Natural killer cell treated with Interleukin-12 subunit alpha and Interleukin-12 subunit beta and Interleukin-15 and Interleukin-18, amount 100 ng/mL, for 72 hours (primary cell): ENCODE measurements at regions not wholly inside any gene's neighbourhood (a gene's known extent, or its start where the extent isn't known, plus 50 kb on each side); places are given as distances from the start of the nearest gene placed in this dataset.

Experiments
- ATAC-seq, 2 donors: fragments of 150-1000 bp; cut with Tn5 transposase in 1 of 2; sonication (Bioruptor Pico), chemical (Tn5 transposase) in 1 of 2; 2 replicates each; pipeline ENCODE4 v1.10.0; 2021
- DNase-seq: peaks from one replicate; pipeline ENCODE4 v3.0.0; 2022; ENCODE audit warnings: low spot score
- H3K27ac Mint-ChIP-seq, 2 donors: 1 replicate in 1 of 2; 2 replicates in 1 of 2; pipeline ENCODE4 v1.8.0; 2022; ENCODE audit warnings: mixed read lengths in 2 of 2, mild to moderate bottlenecking in 1 of 2, moderate library complexity in 1 of 2
- H3K27me3 Mint-ChIP-seq, 2 donors: 1 replicate in 1 of 2; 2 replicates in 1 of 2; pipeline ENCODE4 v1.8.0; 2022; ENCODE audit warnings: mixed read lengths in 2 of 2
- H3K36me3 Mint-ChIP-seq: one replicate; pipeline ENCODE4 v1.8.0; 2022; ENCODE audit warnings: mixed read lengths
- H3K4me1 Mint-ChIP-seq, 2 donors: 1 replicate in 1 of 2; 2 replicates in 1 of 2; pipeline ENCODE4 v1.8.0; 2022; ENCODE audit warnings: low read depth in 2 of 2, mixed read lengths in 2 of 2, mild to moderate bottlenecking in 1 of 2
- H3K4me3 Mint-ChIP-seq: one replicate; pipeline ENCODE4 v1.8.0; 2022; ENCODE audit warnings: mixed read lengths
- H3K9me3 Mint-ChIP-seq: 2 replicates; pipeline ENCODE4 v1.8.0; 2022; ENCODE audit warnings: mixed read lengths

DNA sequence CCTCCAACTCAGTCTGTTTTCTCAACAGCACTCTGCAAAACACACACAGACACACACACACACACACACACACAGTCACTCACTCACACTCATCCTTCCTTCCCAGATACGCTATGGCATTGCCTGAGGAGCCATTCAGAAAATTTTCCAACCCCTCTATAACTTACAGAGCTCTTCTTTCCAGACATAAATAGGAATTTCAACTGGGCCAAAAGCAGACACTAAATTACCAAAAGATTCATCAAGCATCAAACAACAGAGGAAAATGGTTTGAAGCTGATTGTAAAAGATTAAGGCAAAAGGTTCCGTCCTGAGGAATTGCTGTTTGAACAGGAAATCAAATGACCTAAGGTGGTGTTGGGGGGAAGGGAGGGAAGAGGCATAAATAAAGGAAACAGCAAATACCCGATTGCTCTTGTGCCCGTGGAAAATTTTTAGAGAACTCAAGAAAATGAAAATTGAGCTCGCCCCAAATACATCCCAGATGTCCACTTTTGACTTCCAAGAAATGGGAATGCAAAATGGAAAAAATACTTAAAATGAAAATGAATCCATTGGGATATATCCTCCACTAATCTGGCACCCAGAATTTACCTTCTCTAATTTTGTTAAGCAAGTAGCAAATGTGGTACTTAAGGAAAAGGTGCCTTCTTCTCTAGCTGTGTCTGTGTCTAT lies 183.6 kb downstream of the QDPR start:
- H3K4me1 Mint-ChIP-seq: peaks cover 0 to 5% of the 10 kb centered on the region in 2 donors
- peaks cover 7 to 16% of the 10 kb centered on the region in 2 donors for H3K27me3 Mint-ChIP-seq
- DNase-seq (no peak), ATAC-seq (no peak)
- H3K9me3 Mint-ChIP-seq: no peaks in the 10 kb centered on the region
- no peak overlapping the region for H3K4me3 Mint-ChIP-seq
- H3K36me3 Mint-ChIP-seq: no peaks in the 10 kb centered on the region
- H3K27ac Mint-ChIP-seq: no peak overlapping the region

DNA sequence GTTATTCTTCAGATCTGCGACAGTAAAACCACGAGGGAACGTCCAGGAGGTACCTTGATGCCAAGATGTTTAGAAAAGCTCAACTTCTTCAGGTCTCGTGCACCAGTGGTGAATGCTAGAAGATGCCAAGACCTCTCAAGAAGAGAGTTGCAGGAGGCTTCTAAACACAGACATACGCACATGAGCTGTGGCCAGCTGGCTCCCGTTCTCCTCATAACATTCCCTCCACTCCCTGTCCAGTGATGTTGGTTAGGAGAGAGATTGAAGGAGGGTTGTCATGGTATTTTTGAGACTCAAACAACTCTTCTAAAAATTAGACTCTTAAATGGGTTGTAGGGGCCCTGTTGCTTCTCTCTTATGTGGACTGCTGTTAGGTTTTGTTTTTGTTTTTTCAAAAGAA lies 184.3 kb downstream of the QDPR start:
- no peak for ATAC-seq
- Mint-ChIP-seq H3K4me3 (no peak overlapping the region), H3K4me1 (peaks cover 0 to 5% of the 10 kb centered on the region in 2 donors), H3K27ac (no peak overlapping the region), H3K9me3 (no peaks in the 10 kb centered on the region), H3K36me3 (no peaks in the 10 kb centered on the region), H3K27me3 (peaks cover 7 to 16% of the 10 kb centered on the region in 2 donors)
- no peak for DNase-seq

DNA sequence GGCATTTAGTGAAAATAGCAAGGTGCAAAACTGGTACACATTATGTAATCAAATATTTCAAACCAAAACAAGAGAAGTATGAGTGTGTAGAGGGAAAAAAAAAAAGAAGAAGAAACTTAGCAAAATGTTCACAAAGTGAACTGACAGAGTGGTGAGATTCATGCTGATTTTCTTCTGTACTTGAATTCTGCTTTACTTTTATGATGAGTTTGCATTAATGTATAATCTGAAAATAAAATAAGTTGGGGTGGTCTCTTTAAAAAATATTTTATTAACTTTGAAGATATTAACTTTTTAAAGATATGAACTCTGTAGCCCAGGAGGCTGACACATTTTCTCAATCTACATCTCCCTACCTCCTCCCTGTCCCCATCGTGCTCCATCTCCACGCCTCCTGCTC lies 185.1 kb downstream of the QDPR start:
- DNase-seq (no peak), ATAC-seq (no peak)
- Mint-ChIP-seq H3K27ac (no peak overlapping the region), H3K36me3 (no peaks in the 10 kb centered on the region), H3K9me3 (no peaks in the 10 kb centered on the region), H3K4me1 (peaks cover 0 to 5% of the 10 kb centered on the region in 2 donors), H3K27me3 (peaks cover 7 to 16% of the 10 kb centered on the region in 2 donors), H3K4me3 (no peak overlapping the region)

DNA sequence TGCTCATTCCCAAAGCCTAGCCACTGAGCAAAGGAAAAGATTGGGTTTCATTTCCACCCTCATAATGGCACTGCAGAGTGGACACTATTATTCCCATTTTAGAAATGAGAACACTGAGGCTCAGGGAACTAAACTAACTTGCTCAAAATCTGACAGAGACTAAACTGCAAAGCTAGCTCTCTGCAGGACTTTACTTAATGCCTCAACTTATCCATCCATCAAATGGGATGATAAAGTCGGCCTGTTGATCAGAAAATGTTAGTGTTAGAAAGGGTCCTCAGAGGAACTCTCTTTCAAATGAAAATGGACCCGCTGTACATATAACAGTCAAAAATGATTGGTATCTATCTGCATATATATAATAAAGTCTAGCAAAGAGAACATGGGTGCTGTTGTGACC lies 186.8 kb downstream of the QDPR start:
- ATAC-seq: no peak
- no peak for DNase-seq
- Mint-ChIP-seq H3K27ac (no peak overlapping the region), H3K36me3 (no peaks in the 10 kb centered on the region), H3K4me1 (peaks cover 0 to 5% of the 10 kb centered on the region in 2 donors), H3K9me3 (no peaks in the 10 kb centered on the region), H3K27me3 (peaks cover 11 to 25% of the 10 kb centered on the region in 2 donors), H3K4me3 (no peak overlapping the region)

DNA sequence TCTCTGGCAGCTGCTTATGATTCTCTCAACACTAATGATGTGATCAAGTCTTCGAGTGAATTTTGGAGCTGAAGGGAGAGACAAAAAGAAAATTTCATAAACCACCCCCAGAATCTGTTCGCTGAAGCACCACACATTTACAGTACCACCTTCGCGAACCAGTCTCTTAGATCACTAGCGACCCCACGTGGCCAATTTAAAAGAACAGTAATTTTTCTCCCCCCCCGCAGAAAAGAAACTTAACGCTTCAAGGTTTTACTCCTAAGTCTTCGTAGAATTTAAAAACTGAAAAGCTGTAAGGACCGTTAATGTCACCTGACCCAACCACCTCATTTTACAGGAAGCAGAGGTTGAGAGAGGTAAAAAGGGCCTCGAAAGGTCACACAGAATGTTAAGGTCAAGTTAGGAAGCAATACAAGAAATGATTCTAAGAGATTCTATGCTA lies 187.5 kb downstream of the QDPR start:
- H3K27me3 Mint-ChIP-seq: peaks cover 11 to 31% of the 10 kb centered on the region in 2 donors
- ATAC-seq (no peak), DNase-seq (no peak)
- peaks cover 0 to 5% of the 10 kb centered on the region in 2 donors for H3K4me1 Mint-ChIP-seq
- H3K4me3 Mint-ChIP-seq: no peak overlapping the region
- no peaks in the 10 kb centered on the region for H3K36me3 Mint-ChIP-seq
- no peak overlapping the region for H3K27ac Mint-ChIP-seq
- H3K9me3 Mint-ChIP-seq: no peaks in the 10 kb centered on the region

DNA sequence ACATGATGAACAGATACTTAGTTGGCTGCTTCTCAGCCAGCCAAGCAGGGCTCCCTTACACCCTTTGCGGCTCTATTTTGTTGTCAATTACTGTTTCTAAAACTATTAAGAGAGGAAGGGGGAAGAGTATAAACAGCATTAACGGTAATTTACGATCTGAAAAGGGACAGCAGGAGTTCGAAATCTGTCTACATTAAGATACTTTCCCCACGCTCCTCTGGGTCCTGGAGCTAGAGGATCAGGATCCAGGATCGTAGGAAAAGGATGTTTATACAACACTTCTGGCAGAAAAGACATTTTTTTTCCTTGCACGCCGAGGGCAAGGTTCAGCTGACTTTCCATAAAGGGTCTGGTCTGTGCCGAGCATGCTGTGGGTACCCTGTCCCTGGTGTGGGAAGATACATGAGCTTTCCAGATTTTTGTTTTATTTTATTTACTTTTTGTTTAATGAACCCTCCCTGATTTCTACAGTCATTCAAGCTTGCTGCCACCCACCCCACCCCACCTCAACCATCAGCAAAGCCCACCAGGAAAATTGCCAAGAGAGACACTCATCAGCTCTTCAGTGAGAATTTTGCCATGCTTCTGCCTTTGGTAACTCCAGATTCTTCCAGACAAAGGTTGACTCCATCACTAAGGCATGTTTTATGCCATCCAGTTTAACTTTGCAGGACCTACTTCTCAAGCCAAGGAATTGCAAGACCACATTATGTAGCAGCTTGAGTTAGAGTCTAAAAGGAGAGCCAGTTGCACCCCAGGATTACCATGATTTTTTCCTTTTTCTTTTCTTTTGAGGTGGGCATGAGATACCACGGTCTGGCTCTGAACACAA lies 188.1 kb downstream of the QDPR start:
- no peaks in the 10 kb centered on the region for H3K36me3 Mint-ChIP-seq
- no peak overlapping the region for H3K27ac Mint-ChIP-seq
- DNase-seq (no peak), ATAC-seq (no peak)
- H3K4me3 Mint-ChIP-seq: no peak overlapping the region
- no peaks in the 10 kb centered on the region for H3K9me3 Mint-ChIP-seq
- peaks cover 0 to 5% of the 10 kb centered on the region in 2 donors for H3K4me1 Mint-ChIP-seq
- H3K27me3 Mint-ChIP-seq: peaks cover 11 to 31% of the 10 kb centered on the region in 2 donors

DNA sequence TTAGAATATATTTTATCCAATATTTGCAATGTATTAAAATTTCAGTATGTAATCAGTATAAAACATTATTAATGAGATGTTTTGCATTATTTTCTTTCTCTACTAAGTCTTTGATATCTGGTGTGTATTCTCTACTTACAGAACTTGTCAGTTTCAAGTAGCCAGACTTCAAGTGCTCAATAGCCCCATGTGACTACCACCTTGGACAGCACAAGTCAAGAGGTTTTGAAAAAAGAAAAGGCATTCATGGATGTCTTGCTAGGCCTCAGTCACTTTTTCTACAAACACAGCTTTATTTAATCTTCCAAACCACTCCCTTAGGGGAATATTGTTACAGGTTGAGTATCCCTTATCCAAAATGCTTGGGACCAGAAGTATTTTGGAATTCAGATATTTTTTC lies 189.4 kb downstream of the QDPR start:
- peaks cover 8 to 24% of the 10 kb centered on the region in 2 donors for H3K27me3 Mint-ChIP-seq
- H3K4me1 Mint-ChIP-seq: peaks cover 0 to 5% of the 10 kb centered on the region in 2 donors
- H3K36me3 Mint-ChIP-seq: no peaks in the 10 kb centered on the region
- no peaks in the 10 kb centered on the region for H3K9me3 Mint-ChIP-seq
- no peak overlapping the region for H3K27ac Mint-ChIP-seq
- H3K4me3 Mint-ChIP-seq: no peak overlapping the region
- DNase-seq (no peak), ATAC-seq (no peak)

DNA sequence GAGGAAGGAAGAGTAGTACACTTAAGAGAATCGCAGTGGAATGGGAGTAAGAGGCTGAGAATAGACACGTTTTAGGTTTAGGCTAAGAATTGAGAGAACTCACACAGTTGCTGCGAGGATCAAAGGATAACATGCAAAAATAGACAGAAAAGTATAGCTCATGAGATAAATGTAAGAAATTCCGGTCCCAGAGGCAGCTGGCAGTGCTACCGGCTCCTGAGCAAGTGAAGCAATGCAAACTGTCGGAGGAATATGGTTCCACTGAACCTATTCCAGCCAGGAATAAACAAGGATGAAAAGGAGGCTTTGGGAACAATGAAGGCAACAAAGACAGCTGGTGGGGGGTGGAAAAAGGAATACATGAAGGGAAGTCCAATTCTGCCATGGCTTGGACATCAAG lies 191.8 kb downstream of the QDPR start:
- DNase-seq (no peak), ATAC-seq (no peak)
- Mint-ChIP-seq H3K4me1 (peaks cover 0 to 5% of the 10 kb centered on the region in 2 donors), H3K4me3 (no peak overlapping the region), H3K9me3 (no peaks in the 10 kb centered on the region), H3K27ac (no peak overlapping the region), H3K27me3 (peaks cover 5 to 22% of the 10 kb centered on the region in 2 donors), H3K36me3 (no peaks in the 10 kb centered on the region)

DNA sequence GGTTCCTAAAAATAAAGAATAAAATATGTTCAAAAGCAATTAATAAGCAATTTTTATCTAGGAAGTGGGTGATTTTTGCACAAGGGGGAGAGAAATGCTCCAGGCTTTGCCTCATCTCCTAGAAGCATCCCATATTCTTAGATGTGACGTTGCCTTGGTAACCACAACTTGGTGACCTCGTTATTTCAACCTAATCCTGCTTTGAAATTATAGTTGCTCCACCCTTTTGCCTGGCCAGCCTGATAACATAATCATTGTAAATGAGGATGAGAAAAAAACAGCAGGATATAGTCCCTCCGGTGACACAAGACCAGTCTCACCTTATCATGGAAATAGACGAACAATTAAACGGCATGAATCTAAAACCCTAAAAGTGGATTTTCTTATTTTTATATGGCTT lies 194.4 kb downstream of the QDPR start:
- no peaks in the 10 kb centered on the region for H3K9me3 Mint-ChIP-seq
- H3K4me3 Mint-ChIP-seq: no peak overlapping the region
- DNase-seq: no peak

DNA sequence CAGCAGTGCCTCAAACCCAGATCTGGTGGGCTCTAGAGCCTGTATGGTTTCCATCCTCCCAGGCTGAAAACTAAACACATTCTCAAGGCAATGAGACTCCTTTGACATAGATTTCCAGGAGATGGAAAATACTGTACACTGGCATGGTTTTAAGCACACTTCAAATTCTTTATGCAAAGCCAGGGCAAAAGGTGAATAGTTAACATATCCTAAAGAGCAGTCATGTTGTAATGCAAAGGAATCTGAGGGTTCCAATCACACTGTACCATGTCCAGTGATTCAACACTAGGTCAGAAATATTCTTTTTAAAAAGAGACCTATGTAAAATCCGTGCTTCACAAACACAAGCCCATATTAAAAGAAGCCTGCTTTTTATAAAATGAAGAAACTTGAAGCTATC lies 195.3 kb downstream of the QDPR start:
- H3K27me3 Mint-ChIP-seq: peaks cover 5 to 22% of the 10 kb centered on the region in 2 donors
- H3K4me1 Mint-ChIP-seq: no peaks in the 10 kb centered on the region
- no peaks in the 10 kb centered on the region for H3K9me3 Mint-ChIP-seq
- H3K27ac Mint-ChIP-seq: no peak overlapping the region
- no peak overlapping the region for H3K4me3 Mint-ChIP-seq
- no peaks in the 10 kb centered on the region for H3K36me3 Mint-ChIP-seq
- DNase-seq (no peak), ATAC-seq (no peak)

More for the DNA sequence above, 194.4 kb downstream of the QDPR start:
- H3K4me1 Mint-ChIP-seq: no peaks in the 10 kb centered on the region
- ATAC-seq: no peak
- no peak overlapping the region for H3K27ac Mint-ChIP-seq
- no peaks in the 10 kb centered on the region for H3K36me3 Mint-ChIP-seq
- peaks cover 5 to 22% of the 10 kb centered on the region in 2 donors for H3K27me3 Mint-ChIP-seq

DNA sequence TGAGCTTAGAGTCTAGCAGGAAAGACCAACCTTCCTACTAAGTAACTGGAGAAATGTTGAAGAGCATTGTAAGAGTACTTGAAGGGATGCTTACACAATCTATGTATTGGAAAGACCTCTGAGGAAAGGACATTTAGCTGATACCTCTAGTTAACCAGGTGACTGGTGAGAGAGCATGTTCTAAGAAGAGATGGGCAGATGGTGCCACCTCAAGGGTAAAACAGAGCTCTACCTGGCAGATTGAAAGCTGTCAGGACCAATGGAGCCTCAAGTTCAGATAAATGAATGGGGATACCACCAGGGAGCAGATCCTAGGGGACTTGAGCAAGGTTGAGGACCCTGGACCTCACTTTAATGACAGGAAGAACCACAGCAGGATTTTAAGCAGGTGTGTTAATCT lies 196.4 kb downstream of the QDPR start:
- no peak overlapping the region for H3K27ac Mint-ChIP-seq
- H3K9me3 Mint-ChIP-seq: no peaks in the 10 kb centered on the region
- no peak for ATAC-seq
- no peaks in the 10 kb centered on the region for H3K4me1 Mint-ChIP-seq
- H3K36me3 Mint-ChIP-seq: no peaks in the 10 kb centered on the region
- H3K27me3 Mint-ChIP-seq: peaks cover 0 to 17% of the 10 kb centered on the region in 2 donors
- H3K4me3 Mint-ChIP-seq: no peak overlapping the region
- no peak for DNase-seq

DNA sequence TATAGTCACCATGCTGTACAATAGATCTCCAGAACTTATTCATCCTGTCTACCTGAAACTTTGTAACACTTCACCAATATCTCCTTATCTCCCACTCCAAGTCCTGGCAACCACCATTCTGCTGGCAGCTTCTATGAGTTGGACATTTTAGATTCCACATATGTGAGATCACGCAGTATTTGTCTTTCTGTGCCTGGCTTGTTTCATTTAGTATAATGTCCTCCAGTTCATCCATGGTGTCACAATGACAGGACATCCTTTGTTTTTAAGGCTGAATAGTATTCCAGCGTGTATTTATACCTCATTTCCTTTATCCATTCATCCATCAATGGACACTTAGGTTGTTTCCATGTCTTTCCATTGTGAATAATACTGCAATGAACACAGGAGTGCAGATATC lies 198.7 kb downstream of the QDPR start:
- no peak overlapping the region for H3K4me3 Mint-ChIP-seq
- no peak for ATAC-seq
- no peaks in the 10 kb centered on the region for H3K4me1 Mint-ChIP-seq

DNA sequence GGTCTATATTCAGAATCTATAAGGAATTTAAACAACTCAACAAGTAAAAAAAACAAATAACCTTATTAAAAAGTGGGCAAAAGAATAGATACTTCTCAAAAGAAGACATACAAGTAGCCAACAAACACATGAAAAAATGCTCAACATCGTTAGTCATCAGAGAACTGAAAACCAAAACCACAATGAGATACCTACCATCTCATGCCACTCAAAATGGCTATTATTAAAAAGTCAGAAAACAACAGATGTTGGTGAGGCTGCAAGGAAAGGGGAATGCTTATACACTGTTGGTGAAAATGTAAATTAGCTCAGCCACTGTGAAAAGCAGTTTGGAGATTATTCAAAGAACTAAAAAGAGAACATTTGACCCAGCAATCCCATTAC lies 201.6 kb downstream of the QDPR start:
- H3K27me3 Mint-ChIP-seq: peaks cover 6 to 23% of the 10 kb centered on the region in 2 donors
- no peak for ATAC-seq
- no peak overlapping the region for H3K27ac Mint-ChIP-seq
- H3K9me3 Mint-ChIP-seq: peaks cover 4% of the 10 kb centered on the region
- H3K4me1 Mint-ChIP-seq: no peaks in the 10 kb centered on the region
- no peak for DNase-seq
- no peaks in the 10 kb centered on the region for H3K36me3 Mint-ChIP-seq
- H3K4me3 Mint-ChIP-seq: no peak overlapping the region

More for the DNA sequence above, 198.7 kb downstream of the QDPR start:
- H3K9me3 Mint-ChIP-seq: no peaks in the 10 kb centered on the region
- H3K27ac Mint-ChIP-seq: no peak overlapping the region
- DNase-seq: no peak
- peaks cover 6 to 15% of the 10 kb centered on the region in 2 donors for H3K27me3 Mint-ChIP-seq
- no peaks in the 10 kb centered on the region for H3K36me3 Mint-ChIP-seq

DNA sequence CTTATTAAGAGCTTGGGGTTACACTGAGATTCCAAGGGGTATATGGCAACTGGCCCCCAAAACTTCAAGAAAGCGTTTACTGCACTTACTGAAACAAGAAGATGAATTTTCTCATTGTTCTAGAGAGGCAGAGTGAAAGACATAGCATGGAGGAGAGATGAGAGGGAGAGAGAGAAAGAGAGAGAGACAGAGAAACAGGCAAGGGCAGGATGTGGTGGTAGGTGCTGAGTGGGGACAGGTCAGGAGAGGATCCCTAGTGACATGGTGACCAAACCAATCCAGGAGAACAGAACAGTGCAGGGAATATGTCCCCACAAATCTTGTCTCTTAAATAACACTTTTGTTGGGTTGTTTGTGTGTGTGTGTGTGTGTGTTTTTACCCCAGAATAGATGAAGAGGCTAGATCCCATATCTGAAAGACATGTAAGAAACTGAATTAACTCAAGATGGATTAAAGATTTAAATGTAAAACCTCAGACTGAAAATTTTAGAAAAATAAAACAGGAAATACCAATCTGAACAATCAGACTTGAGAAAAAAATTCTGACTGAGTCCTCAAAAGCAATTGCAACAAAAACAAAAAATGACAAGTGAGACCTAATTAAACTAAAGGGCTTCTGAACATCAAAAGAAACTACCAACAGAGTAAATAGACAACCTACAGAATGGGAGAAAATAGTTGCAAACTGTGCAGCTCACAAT lies 202.2 kb downstream of the QDPR start:
- peaks cover 6 to 23% of the 10 kb centered on the region in 2 donors for H3K27me3 Mint-ChIP-seq
- H3K4me3 Mint-ChIP-seq: no peak overlapping the region
- no peaks in the 10 kb centered on the region for H3K36me3 Mint-ChIP-seq
- no peak for DNase-seq
- no peaks in the 10 kb centered on the region for H3K4me1 Mint-ChIP-seq
- H3K27ac Mint-ChIP-seq: no peak overlapping the region
- no peak for ATAC-seq
- H3K9me3 Mint-ChIP-seq: peaks cover 4% of the 10 kb centered on the region
